ENCODE measurements at regions not wholly inside any gene's neighbourhood (a gene's known extent, or its start where the extent isn't known, plus 50 kb on each side); places are given as distances from the start of the nearest gene placed in this dataset.

DNA sequence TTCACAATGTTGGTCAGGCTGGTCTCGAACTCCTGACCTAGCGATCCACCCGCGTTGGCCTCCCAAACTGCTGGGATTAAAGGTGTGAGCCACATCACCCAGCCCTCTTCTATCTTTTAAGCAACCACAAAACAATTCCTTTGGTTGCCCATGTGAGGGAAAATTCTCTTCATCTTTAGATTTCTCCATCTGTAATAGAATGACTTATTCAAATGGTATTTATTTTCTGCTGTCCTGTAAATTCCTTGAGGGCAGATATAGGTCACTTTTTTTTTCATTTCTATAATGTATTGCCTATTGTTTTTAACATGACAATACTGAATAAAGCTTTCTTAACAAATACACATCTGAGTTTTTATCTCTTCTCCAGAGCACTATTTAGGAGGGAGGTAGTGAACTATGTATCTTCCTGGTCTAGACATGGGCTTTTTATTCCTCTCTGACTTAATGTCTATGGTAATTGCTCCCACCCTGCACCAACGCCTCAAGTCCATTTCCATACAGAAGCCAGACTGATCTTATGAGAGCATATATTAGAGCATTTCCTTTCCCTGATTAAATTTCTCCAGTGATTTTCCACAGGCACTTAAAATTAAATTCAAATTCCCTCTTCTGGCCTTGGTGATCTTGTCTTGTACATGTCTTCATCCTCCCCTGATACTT, 595.6 kb downstream of the CAAP1 start:
- no peak for DNase-seq

DNA sequence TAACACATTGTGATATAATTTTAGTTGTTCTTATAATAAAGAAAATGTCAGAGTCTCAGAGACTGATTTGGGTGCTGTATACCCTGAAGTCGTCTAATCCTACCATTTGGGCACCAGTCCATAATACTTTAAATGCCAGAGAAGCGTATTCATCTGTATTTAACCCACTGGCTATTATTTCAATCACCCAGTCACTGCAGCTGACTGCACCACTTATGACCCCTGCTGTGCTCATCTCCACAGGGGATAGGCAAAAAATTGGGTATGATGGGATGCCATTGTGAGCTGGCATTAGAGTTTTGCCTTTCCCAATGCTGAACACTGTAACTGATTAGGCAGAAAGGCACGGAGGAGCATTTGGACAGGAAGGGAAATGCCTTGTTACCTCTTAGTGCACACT, 599.7 kb downstream of the CAAP1 start:
- no peak for DNase-seq

DNA sequence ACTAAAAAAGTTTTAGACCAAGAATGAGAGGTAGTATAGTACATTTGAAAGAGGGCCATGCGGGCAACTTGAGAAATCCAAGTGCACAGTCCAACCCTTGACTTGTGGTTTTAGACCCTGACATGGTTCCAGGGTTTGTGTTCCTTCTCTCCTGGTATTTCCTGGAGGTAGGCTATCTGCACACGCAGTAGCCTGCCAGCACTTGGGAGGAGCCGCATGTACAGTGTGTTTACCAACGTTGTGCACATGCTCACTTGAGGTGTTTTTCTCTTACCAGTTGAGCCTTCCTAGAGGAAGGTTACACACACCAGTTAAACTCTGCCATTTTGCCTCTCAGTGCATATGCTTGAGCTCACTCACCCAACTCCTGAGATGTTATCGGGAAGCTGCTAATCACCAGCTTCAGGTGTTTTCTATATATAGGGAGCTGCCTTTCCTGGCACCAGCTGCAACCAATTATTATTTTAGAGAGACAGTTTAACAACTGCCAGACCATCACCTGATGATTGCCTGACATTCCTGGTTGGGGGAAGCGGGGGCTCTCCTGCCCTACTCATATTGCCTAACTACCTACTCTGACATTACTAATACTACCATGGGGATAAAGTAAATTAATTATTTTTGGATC, 593.4 kb upstream of the TUSC1 start:
- DNase-seq: no peak

DNA sequence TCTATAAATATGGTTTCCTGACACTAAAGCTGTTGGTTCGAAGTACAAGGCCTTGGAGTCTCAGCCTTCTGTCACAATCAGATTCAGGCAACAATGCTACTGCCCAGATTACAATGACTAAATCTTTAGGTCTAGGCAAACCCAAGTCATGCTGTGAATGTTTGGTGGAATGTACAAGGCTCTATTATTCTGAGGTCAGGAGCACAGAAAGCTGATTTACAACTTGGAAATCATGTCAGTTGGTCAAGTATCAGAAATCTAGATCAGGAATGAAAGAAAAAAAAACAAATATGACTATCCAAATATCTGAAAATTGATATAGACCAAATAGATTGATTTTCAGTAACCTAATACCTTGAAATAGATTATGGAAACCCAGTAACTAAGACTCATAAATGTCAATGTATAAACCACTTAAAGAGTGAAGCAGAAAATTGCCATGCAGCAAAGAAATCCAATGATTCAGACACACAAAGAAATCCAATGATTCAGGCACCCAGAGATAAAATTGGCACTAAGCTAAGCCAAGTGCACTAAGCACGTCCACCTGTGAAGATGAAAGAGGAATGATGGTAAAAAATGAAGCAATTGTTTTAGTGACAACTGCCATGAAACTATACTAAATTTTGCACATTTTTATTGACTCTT, 588.0 kb upstream of the TUSC1 start:
- no peak for DNase-seq

DNA sequence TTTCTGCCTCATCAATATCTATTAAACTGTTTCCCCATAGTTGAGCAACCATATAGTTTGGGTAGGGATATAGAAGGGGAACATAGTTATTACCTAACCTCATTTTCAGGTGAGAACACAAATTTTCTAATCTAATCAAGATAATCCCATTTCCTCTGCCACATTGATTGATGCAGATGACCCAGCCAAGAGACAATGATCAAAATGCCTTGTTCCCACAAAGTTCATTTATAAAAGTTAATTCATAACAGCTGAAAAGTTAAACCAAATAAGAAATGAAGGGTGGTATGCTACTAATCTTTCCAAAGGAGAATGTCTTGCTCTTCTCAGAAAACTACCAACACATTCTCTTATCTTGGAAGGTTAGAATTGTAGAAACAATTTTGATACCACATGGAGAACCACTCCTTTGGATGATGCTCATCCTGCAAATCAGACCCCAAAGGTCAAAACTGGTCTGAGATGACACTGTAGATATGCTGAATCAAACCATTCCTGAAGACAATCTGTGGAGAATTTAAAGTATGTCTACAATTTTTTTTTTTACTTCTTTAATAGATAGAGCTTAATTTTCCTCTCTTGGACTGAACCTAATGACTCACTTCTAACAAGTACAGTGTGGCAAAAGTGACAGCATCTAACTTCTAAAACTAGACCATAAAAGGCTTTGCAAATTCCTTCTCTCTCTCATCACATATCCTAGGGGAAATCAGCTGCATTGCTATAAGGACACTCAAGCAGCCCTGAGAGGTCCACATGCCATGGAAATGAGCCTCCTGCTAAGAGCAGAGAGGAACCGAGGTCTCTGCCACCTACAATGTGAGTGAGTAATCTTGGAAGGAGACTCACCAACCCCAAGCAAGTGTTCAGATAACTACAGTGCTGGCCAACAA, 586.7 kb upstream of the TUSC1 start:
- DNase-seq: no peak

DNA sequence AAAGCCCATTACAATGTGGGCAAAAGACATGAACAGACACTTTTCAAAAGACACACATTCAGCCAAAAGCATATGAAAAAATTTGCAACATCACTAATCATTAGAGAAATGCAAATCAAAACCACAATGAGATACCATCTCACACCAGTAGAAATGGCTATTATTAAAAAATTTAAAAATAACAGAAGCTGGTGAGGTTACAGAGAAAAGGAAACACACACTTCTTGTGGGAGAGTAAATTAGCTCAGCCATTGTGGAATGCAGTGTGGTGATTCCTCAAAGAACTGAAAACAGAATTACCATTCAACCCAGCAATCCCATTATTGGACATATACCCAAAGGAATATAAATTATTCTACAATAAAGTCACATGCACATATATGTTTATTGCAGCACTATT, 585.2 kb upstream of the TUSC1 start:
- no peak for DNase-seq

DNA sequence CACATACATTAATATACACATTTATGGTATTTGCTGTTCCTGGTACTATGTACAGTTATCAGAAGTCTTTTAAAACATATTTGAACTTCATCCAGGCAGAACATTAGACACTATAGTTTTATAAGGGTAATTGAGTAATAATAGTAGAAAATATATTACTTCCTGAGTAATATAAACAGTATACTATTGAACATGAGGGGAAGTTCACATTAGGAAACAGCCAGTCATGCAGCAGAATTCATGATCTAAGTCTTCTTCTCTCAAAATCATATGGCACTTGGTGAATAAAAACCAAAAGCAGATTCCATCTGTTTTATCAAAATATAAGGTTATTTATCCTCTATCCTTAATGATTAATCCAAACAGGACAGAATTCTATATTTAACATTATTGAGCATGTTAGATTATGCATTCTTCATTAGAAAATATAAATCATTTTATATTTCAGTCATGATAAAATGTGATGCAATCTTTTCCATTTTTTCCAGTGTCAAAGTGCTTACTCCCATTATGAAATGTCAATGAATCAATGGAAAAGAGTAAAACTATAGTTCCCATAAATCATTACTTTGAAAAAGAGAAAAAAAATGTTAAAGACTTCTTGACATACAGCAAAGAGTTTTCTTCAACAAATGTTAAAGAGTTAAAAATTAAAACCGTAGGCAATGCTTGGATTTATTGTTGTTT, 584.3 kb upstream of the TUSC1 start:
- no peak for DNase-seq

DNA sequence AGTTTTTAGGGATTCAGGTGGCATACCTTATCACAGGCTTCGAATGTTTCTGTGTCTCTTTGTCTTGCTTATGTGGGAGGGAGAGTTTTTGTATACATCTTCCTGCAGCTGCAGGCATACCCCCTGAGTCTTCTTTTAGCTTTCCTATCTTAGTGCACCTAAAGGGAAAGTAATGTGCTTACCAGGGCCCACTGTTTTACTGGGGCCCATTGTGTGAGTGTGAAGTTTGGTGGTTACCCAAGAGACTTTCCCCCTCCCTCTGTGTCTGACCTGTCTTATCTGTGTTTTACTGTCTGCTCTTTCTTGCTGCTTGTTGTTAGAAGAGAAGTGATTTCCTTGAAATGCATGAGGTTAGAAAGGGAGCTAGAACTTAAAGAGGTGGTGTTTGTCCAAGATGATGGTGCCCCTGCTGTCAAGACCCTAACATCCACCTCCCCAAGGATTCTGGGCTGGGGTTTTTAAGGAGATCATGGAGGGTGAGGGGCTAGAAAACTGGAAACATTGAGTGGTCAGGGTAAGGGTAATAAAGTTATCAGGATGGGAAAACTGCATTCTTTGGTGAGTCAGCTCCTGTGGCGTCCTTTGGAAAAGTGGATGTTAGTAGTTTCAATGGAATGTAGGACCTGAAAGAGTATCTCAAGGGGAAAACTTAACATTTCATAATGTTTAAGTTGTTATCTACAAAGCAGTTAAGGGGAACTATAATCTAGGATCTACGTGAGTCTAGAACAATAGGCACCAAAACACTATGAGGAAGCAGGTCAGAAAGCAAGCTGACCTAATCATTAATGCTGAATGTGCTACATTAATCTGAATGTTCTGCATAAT, 583.5 kb upstream of the TUSC1 start:
- no peak for DNase-seq

DNA sequence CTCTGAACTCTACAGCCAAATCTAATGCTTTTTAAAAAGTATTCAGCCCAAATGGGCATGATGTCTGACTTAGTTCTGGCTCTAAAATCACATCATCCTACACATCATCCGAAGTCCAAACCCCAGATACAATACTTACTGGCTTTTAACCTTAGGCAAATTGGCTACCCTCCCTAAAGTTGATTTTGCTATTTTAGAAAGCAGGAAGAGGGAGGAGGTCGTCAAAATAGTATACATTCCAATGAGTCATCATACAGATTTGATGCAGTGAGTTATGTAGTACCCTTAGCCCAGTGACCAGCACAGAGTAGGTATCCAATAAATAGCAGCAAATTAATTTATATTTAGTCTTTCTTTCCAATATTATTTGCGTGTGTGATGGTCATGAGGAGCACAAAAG, 582.0 kb upstream of the TUSC1 start:
- DNase-seq: no peak

DNA sequence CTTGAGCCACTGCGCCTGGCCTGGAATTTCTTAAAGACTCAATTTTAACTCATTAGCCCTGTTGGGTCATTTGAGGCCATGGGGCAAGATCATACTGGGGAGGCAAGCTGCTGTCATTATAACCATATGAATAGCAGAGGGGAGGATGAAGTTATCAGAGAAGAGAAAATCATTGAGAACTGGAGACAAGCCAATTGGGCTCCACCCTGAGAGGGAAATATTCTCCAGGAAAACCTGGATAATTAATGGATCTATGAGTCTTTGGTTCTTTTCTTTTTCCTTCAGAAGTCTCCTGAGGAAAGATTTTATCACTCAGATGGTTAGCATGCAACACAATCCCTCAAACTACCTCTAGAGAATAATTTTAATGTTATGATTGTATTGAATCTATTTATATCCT, 569.6 kb upstream of the TUSC1 start:
- no peak for DNase-seq

DNA sequence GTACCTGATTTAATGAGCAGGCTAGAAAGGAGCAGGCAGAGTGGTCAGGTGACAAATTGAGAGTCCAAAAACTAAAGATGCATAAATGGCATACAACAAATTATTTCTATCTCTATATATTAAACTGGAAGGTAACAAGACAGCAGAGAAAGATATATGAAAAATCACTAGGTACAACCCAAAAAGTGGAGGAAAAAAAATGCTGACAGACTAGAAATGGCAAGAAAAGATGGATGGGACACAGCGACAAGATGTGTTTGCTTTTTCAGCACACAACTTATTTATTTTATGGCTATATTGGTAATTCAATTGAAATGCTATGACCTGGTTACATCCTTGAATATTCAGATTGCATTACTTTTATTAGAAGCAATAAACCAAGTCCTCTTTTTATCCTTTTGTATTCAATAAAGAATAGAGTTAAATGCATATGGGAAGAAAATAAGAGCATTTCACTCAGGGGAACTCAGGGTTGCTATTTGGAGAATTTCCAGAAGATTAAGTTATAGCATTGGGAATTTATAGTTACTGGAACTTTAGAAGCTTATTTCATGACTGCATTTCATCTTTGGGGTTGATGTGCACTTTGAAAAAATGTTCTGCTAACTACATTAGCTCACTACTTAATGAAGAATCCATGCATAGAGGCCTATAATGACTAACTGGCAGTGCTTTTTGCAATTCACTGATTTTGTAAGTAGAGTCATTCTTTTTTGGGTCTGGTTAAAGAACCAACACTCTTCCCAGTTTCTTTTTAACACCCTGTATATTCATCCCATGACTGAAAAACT, 566.6 kb upstream of the TUSC1 start:
- no peak for DNase-seq

DNA sequence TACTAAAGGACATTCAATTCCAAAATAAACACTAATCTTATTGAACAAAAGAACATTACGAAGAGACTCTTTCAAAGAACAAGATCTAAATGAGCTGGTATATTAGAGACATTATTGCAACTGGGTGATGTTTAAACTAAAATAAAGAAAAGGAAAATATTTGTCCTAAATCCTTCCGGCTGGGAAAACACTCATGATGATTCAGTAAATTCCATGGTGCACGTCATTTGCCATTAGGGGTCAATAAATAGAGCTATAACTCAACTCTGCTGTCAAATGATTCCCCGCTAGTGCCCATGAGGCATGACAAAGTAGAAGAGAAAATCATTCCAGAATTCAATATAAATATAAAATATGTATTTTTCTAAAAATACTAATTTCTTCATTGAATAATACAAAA, 565.5 kb upstream of the TUSC1 start:
- DNase-seq: no peak

DNA sequence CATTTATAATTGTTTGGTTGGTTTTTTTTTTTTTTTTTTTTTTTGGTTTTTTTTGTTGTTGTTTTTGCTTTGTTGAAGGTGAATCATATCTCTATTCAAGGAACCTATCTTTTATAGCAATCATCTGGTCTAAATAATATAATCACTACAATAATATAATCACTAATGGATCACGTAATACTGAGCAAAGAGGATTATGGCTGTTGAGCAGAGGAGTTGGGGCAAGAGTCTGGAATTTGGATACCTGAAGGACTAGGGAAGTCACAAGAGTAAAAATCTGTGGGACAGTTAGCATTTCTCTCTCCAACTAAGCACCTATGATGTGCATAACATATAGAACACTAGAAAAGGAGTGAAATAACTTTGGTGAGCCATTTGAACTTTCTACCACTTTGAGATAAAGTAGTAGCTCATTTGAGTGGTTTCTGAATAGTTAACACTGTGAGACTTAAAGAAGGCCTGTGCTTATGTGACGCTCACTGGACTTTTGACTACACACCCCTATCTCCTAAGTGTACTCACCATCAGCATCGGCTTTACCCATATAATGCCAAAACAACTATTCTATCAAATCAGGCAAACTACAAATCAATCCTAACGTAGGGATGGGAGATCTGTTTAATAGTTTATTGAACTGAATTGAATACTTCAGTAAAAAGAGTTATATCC, 564.9 kb upstream of the TUSC1 start:
- no peak for DNase-seq

DNA sequence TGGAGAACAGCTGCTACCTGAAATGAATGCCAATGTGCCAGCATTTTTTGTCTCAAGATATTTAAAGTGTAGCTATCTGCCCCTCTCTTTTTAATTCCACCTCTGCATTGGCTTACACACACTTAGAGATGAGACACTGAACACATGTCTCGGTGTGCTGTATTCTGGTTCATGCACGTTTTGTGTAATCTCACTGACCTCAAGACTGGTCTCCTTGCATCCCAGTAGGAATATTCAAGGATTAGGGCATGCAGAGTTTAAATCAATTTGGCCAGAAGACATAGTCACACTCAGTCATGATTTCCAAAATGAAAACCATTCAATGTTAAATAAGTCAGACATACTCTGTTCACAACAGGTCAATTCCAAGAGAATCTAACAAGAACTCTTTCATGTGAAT, 561.8 kb upstream of the TUSC1 start:
- no peak for DNase-seq

DNA sequence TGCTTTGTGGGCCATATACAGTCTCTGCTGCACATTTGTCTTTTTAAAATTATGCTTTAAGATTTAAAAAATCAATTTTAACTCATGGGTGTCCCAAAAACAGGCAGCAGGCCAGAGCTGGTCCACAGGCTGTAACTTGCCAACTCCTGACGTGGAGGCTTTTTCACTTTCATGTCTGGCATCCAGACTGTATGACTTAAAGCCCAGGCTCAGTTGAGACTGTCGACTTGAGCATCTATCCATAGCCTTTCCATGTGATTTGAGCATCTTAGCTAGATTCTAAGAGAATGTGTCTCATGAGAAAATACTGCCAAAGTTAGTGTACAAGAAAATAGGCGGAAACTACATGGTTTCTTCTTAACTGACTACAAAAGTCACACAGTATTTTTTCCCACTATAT, 559.0 kb upstream of the TUSC1 start:
- DNase-seq: no peak

DNA sequence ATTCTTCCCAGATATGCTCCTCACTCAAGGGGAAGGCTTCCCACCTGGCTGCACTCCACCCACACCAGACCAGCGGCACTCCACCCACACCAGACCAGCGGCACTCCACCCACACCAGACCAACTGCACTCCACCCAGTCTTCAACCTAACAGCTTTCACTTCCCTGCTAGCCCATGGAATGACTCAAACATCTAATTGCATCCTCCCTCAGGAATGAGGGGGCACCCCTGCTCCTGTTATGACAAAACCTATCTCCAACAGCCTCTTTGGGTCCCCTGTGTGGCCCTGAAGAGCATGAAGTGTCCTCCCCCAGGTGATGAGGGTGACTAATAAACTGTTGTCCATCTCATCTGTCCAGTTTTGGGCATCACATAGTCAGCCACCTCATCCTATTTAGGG, 556.6 kb upstream of the TUSC1 start:
- no peak for DNase-seq

DNA sequence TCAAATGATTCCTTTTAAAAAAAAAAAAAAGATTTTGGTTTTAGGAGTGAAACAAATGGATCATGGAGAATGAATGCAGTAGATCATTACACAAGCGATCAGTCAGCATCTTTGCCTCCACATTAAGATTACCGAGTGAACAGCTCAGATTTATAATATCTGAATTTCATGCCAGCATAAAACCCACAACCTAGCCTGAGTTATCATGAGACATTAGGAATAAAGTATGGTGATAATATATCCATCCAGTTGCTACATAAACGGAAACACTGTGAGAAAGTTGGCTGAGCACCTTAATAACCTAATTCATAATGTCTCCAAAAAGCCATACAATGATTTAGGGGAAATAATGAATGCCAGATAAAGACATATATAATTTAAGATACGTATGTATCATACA, 553.1 kb upstream of the TUSC1 start:
- no peak for DNase-seq

DNA sequence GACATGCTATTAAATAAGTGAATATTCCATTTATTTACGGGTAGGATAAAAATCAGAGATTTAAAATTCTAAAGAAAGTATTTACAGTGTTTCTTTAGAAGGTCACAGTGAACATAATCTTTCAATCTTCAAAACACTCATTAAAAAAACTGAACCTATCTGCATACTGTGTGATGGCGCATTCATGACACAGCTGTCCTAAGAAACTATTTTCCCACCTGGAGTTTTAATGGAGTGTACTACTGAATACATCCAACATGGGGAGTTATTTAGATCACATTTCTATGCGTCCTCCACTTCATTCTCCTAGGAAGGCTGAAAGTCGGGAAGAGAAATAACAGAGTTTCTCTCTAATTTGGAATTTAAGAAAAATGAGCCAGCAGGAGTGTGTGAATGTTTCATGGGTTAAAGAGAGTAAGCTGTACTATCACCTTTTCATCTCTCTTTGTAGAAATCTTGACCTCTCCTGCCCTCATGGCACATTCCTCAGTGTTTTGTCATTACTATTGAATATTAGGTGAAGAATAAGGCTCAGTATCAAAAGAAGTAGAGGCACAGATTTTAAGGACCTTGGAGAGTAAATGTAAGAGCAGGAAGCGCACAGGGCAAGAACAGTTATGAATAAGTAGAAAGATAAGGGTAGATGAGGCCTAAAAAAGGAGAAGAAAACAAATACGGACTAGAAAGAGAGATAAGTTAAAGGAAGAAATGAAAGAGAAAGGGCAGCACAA, 551.2 kb upstream of the TUSC1 start:
- DNase-seq: no peak

DNA sequence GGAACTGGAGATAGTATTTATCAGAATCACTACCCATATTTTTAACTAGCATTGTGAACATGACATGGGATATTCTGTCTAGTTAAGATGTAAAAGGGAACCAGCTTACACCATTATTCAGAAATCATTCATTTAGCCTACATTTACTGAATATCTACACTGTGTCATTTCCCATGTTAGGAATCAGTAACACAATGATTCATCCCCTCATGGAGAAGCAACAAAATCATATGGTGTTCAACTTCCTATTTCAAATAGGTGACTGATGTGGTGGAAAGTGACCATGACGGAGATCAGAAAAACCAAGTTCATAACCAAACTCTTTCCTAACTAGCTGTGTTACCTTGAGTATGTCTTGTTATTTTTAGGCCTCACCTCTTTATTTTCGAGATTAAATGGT, 550.0 kb upstream of the TUSC1 start:
- DNase-seq: no peak

DNA sequence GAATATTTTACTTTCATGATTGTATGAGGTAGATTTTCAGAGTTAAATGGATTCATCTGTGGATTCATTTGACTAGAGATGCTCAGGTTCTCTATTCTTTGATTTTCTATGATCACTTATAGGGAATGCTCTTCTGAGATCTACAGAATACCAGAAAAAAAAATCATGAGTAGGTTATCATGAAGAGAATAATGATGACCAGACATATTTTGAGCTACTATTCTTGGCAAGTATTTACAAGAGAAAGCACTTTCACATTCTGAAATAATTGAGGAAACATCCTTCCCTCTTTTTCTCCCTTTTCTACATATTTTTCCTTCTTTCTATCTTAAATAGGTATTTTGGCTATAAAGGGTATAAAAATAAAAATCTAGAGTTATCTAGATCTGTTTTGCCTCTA, 543.0 kb upstream of the TUSC1 start:
- DNase-seq: no peak
